ENCODE measurements at regions not wholly inside any gene's neighbourhood (a gene's known extent, or its start where the extent isn't known, plus 50 kb on each side); places are given as distances from the start of the nearest gene placed in this dataset.

- TF ChIP-seq, protein P1, sequence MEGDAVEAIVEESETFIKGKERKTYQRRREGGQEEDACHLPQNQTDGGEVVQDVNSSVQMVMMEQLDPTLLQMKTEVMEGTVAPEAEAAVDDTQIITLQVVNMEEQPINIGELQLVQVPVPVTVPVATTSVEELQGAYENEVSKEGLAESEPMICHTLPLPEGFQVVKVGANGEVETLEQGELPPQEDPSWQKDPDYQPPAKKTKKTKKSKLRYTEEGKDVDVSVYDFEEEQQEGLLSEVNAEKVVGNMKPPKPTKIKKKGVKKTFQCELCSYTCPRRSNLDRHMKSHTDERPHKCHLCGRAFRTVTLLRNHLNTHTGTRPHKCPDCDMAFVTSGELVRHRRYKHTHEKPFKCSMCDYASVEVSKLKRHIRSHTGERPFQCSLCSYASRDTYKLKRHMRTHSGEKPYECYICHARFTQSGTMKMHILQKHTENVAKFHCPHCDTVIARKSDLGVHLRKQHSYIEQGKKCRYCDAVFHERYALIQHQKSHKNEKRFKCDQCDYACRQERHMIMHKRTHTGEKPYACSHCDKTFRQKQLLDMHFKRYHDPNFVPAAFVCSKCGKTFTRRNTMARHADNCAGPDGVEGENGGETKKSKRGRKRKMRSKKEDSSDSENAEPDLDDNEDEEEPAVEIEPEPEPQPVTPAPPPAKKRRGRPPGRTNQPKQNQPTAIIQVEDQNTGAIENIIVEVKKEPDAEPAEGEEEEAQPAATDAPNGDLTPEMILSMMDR (IDR thresholded peaks at IDR 0.05; ENCODE audit: poor library complexity) = no peak
- TF ChIP-seq EZH2 (IDR thresholded peaks at IDR 0.05; ENCODE audit: borderline replicate concordance) = no peak
Observed at GRCh38 chr14:104286496-104286895, 148.1 kb downstream of the KIF26A start.
